Esophagus muscularis mucosa (tissue), 4 donors: ENCODE measurements at regions not wholly inside any gene's neighbourhood (a gene's known extent, or its start where the extent isn't known, plus 50 kb on each side); places are given as distances from the start of the nearest gene placed in this dataset.

Experiments
- EP300 ChIP-seq: sonication (generic); formaldehyde crosslinking; IDR thresholded peaks from one replicate; pipeline ENCODE4 v1.6.1; 2017; ENCODE audit warnings: antibody characterized with exemption
- POLR2A ChIP-seq: fragments of 450-650 bp; IDR thresholded peaks from one replicate; pipeline ENCODE4 v1.6.1; 2017; ENCODE audit warnings: antibody characterized with exemption, moderate library complexity, mild to moderate bottlenecking, low read depth
- POLR2AphosphoS5 ChIP-seq, 2 donors: sonication (generic); formaldehyde crosslinking; IDR thresholded peaks; one replicate each; pipeline ENCODE4 v1.6.1; 2017; ENCODE audit warnings: antibody characterized with exemption in 2 of 2
- TF ChIP-seq, protein P1 (sequence below), 3 experiments: fragments of 200-600 bp in 2 of 3; fragments of 450-650 bp in 1 of 3; sonication (generic) in 2 of 3; IDR thresholded peaks; one replicate each; pipeline ENCODE4 v1.5.1; 2017 to 2019; ENCODE audit warnings: antibody characterized with exemption in 3 of 3, mild to moderate bottlenecking in 2 of 3, moderate library complexity in 1 of 3

DNA sequence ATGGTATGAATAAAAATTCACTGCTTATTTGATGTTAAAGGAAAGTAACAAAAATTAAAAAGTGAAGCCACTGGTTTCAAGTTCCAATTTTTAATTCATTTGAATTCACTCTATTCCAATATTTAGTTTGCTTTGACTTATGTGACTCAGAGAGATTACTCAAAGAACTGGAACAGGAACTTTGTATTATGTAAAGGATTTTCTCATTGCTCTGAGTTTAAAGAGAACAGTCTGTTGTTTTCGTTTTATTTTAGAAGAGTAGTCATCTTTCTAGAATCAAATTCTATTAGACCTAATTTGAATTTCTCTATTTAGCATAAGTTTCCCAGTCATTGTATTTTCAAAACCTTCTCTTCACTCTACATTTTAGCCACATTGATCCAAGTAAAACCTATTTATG, 300.1 kb upstream of the SLC8A1 start:
- TF ChIP-seq, protein P1, sequence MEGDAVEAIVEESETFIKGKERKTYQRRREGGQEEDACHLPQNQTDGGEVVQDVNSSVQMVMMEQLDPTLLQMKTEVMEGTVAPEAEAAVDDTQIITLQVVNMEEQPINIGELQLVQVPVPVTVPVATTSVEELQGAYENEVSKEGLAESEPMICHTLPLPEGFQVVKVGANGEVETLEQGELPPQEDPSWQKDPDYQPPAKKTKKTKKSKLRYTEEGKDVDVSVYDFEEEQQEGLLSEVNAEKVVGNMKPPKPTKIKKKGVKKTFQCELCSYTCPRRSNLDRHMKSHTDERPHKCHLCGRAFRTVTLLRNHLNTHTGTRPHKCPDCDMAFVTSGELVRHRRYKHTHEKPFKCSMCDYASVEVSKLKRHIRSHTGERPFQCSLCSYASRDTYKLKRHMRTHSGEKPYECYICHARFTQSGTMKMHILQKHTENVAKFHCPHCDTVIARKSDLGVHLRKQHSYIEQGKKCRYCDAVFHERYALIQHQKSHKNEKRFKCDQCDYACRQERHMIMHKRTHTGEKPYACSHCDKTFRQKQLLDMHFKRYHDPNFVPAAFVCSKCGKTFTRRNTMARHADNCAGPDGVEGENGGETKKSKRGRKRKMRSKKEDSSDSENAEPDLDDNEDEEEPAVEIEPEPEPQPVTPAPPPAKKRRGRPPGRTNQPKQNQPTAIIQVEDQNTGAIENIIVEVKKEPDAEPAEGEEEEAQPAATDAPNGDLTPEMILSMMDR (IDR thresholded peaks at IDR 0.05), result no peak
- TF ChIP-seq POLR2AphosphoS5 (IDR thresholded peaks at IDR 0.05) (no peak), EP300 (no peak), POLR2A (no peak)
